Lower leg skin (tissue), 4 donors: ENCODE measurements at regions not wholly inside any gene's neighbourhood (a gene's known extent, or its start where the extent isn't known, plus 50 kb on each side); places are given as distances from the start of the nearest gene placed in this dataset.

Experiments
- DNase-seq, 2 donors: peaks; one replicate each; pipeline ENCODE4 v3.0.0-alpha.2; 2019; ENCODE audit warnings: low spot score in 2 of 2
- H3K4me3 ChIP-seq: fragments of 200-600 bp; sonication (generic); 2 replicates; pipeline ENCODE4 v1.5.1; 2017; ENCODE audit warnings: mild to moderate bottlenecking, low read depth; ENCODE audit not compliant: poor library complexity, severe bottlenecking
- POLR2A ChIP-seq, 2 donors: fragments of 450-650 bp; IDR thresholded peaks; one replicate each; pipeline ENCODE4 v1.6.1; 2016 to 2017; ENCODE audit warnings: antibody characterized with exemption in 2 of 2, mild to moderate bottlenecking in 1 of 2, moderate library complexity in 1 of 2
- WGBS, 2 donors: methylation state at CpG; one replicate each; pipeline ENCODE4 v1.1.5; 2018; 5-methylcytosine and 5-hydroxymethylcytosine counted together
- intact Hi-C: fragments of 100-400 bp; cut with DNase I; formaldehyde crosslinking; loops from one replicate; pipeline ENCODE4 v1.15.0; 2023; ENCODE audit warnings: low total_unique reads
- TF ChIP-seq, protein P1 (sequence below), 3 donors: fragments of 450-650 bp; IDR thresholded peaks; one replicate each; pipeline ENCODE4 v1.5.1; 2016; ENCODE audit warnings: antibody characterized with exemption in 3 of 3, mild to moderate bottlenecking in 3 of 3, moderate library complexity in 2 of 3

DNA sequence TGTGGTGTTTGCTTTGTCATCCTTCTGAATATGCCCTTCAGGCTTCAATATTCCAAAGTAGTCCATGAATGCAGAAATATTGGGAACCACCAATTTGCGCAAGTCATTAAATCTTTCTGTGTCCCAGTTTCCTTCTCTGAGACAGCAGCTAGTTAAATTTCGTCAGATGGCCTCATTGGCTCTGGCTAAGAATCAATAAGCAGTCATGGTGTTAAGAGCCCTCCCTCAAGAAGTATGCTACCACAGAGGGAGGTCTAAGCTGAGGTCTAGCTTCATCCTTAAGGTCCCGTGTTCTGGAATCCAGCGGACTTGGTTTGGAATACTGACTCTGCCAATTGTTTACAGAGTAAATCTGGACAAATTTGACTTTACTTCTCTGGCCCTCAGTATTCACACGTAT lies 59.1 kb upstream of the C5orf58 start:
- no peak overlapping the region for H3K4me3 ChIP-seq
- WGBS, 2 donors: 69 to 70% methylated on average over 5 of the region's 5 CpGs
- TF ChIP-seq, protein P1, sequence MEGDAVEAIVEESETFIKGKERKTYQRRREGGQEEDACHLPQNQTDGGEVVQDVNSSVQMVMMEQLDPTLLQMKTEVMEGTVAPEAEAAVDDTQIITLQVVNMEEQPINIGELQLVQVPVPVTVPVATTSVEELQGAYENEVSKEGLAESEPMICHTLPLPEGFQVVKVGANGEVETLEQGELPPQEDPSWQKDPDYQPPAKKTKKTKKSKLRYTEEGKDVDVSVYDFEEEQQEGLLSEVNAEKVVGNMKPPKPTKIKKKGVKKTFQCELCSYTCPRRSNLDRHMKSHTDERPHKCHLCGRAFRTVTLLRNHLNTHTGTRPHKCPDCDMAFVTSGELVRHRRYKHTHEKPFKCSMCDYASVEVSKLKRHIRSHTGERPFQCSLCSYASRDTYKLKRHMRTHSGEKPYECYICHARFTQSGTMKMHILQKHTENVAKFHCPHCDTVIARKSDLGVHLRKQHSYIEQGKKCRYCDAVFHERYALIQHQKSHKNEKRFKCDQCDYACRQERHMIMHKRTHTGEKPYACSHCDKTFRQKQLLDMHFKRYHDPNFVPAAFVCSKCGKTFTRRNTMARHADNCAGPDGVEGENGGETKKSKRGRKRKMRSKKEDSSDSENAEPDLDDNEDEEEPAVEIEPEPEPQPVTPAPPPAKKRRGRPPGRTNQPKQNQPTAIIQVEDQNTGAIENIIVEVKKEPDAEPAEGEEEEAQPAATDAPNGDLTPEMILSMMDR (IDR thresholded peaks at IDR 0.05): no peak
- TF ChIP-seq POLR2A (IDR thresholded peaks at IDR 0.05): no peak
- DNase-seq: no peak
- intact Hi-C loops: no loop called here

DNA sequence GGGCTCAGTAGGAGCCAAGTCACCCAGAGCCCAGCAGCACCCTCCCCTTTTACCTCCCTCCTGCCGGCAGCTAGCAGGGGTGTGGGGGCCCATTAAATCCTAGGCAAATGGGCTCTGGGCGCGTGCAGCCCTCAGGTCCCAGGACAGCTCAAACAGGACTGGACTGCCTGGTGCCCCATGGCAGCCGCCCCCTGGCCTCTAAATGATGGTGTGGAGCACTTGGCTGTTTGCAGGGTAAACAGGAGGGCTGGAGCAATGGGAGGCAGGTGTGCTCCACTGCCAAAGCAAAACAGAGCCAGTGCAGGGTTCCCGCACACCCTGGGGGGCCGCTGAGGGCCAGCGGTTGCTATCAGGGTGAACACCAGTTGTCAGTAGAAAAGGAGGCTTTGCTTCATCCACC lies 55.9 kb upstream of the C5orf58 start:
- no peak overlapping the region for H3K4me3 ChIP-seq
- intact Hi-C loops: no loop called here
- 79 to 82% methylated on average over 6 of the region's 7 CpGs for WGBS, 2 donors
- DNase-seq: no peak
- TF ChIP-seq, protein P1 (IDR thresholded peaks at IDR 0.05): no peak
- TF ChIP-seq POLR2A (IDR thresholded peaks at IDR 0.05): no peak

DNA sequence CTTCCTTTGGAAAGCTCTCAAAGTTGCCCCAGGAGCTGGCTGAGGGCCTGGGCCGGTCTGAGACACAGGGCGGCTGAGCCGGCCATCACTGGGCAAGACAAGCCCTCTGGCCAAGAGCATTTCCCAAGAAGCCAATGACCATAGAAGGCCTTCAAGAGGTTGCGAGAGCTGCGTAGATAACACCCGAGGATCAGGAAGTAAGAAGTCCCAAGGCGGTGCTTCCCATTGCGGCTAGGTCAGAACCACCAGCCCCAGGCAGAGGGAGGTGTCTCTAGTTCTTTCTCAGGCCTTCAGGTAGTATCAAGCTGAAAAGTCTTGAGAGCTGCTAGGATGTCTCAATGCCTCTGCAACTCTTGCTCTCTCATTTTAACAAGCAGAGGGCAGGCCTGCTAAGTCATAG lies 54.0 kb upstream of the C5orf58 start:
- H3K4me3 ChIP-seq: no peak overlapping the region
- peak in 1 of 2 donors; percentile 66 for DNase-seq
- TF ChIP-seq, protein P1 (IDR thresholded peaks at IDR 0.05): no peak
- TF ChIP-seq POLR2A (IDR thresholded peaks at IDR 0.05): no peak
- WGBS, 2 donors: 90 to 94% methylated on average over 7 to 8 of the region's 8 CpGs
- intact Hi-C loops: no loop called here

DNA sequence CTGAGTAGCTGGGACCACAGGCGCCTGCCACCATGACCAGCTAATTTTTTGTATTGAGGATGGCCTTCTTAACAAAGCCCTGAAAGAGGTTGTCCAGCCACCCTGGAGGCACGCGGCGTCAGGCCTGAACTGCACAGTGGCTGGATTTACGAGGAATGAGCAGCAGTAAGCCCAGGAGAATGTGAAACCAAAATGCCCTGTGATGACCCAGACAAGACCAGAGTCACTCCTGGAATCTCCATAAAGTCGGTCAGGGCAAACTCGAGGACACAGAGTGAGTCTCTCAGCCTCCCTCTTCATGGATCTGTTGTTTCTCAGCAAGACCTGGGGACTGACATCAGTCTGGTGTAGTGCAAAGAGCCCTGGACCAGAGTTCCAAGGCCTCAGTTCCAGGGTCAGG lies 53.2 kb upstream of the C5orf58 start:
- TF ChIP-seq POLR2A (IDR thresholded peaks at IDR 0.05): no peak
- TF ChIP-seq, protein P1 (IDR thresholded peaks at IDR 0.05): no peak
- no peak overlapping the region for H3K4me3 ChIP-seq
- no peak for DNase-seq
- WGBS, 2 donors: 80 to 81% methylated on average over 7 of the region's 7 CpGs
- intact Hi-C loops: no loop called here

DNA sequence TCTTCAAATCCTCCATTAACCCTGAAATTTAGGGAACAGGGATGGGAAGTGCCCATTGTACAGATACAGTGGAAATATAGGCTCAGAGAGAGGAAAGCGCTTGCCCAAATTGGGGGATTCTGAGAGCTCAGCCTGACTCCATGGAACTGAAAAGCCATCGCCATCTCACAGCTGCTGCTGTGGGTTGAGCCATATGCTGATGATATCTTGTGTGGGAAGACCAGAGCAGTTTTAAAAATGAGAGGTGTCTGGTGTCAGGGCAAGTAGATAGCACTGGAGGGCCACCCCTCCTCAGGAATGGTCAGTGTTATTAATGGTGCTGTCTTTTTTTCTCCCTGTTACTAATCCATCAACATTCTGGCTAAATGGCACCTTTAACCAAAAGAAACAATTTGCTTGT lies 50.9 kb upstream of the C5orf58 start:
- DNase-seq: no peak
- TF ChIP-seq POLR2A (IDR thresholded peaks at IDR 0.05): no peak
- TF ChIP-seq, protein P1 (IDR thresholded peaks at IDR 0.05): no peak
- H3K4me3 ChIP-seq: no peak overlapping the region
- intact Hi-C loops: no loop called here
- 85 to 96% methylated on average over 2 of the region's 2 CpGs for WGBS, 2 donors

DNA sequence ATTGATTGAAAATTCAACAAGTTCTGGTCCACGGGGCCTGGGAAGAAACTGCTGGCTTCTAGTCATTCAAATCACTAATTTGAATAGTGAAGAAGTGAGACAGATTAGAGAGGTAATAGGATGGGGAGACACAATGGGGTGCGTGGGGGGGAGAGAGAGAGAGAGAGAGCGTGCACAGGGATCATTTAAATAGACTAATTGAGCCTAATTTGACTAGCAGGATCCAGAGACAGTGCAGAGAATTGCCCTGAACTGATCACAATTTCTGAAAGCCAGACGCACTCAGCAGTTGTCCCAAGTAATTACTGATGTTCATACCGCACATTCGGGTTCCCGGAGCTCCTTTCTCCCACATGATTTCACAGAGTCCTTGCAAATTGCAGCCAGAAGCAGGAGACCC lies 50.3 kb upstream of the C5orf58 start:
- DNase-seq: no peak
- TF ChIP-seq POLR2A (IDR thresholded peaks at IDR 0.05): no peak
- TF ChIP-seq, protein P1 (IDR thresholded peaks at IDR 0.05): no peak
- no peak overlapping the region for H3K4me3 ChIP-seq
- WGBS, 2 donors: 79 to 81% methylated on average over 7 of the region's 7 CpGs
- intact Hi-C loops: no loop called here
